Stomach (tissue), 4 donors: ENCODE measurements at regions not wholly inside any gene's neighbourhood (a gene's known extent, or its start where the extent isn't known, plus 50 kb on each side); places are given as distances from the start of the nearest gene placed in this dataset.

Experiments used
- EP300 ChIP-seq: sonication (generic); formaldehyde crosslinking; IDR thresholded peaks from one replicate; pipeline ENCODE4 v1.6.1; 2017; ENCODE audit warnings: antibody characterized with exemption
- TF ChIP-seq, protein P1 (sequence below), 7 experiments: fragments of 450-650 bp in 4 of 7; fragments of 200-600 bp in 3 of 7; sonication (generic) in 3 of 7; IDR thresholded peaks; one replicate each; pipeline ENCODE4 v1.5.1; 2016 to 2019; ENCODE audit warnings: antibody characterized with exemption in 7 of 7, control low read depth in 2 of 7, mild to moderate bottlenecking in 1 of 7

DNA sequence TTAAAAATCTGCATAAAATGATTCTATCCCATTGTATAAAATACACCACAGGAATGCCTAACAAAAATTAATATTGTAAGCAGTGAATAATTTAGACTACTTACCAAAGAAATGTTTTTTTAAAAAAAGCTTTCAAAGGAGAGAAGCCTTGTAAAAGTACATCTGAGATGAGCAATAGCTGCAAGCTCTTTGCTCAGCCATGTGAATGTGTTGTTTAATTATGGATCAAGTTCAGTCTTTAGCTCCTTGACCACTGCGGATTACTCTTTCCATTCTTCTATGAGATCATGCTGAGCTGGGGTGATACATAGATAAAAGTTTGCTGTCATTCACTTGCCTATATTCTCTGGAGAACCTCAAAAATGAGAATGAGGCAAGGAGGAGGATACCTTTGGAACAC lies 782.4 kb upstream of the ZNF608 start:
- TF ChIP-seq, protein P1, sequence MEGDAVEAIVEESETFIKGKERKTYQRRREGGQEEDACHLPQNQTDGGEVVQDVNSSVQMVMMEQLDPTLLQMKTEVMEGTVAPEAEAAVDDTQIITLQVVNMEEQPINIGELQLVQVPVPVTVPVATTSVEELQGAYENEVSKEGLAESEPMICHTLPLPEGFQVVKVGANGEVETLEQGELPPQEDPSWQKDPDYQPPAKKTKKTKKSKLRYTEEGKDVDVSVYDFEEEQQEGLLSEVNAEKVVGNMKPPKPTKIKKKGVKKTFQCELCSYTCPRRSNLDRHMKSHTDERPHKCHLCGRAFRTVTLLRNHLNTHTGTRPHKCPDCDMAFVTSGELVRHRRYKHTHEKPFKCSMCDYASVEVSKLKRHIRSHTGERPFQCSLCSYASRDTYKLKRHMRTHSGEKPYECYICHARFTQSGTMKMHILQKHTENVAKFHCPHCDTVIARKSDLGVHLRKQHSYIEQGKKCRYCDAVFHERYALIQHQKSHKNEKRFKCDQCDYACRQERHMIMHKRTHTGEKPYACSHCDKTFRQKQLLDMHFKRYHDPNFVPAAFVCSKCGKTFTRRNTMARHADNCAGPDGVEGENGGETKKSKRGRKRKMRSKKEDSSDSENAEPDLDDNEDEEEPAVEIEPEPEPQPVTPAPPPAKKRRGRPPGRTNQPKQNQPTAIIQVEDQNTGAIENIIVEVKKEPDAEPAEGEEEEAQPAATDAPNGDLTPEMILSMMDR (IDR thresholded peaks at IDR 0.05), result no peak
- no peak for TF ChIP-seq EP300
